DMS153 (cell line): ENCODE measurements at regions not wholly inside any gene's neighbourhood (a gene's known extent, or its start where the extent isn't known, plus 50 kb on each side); places are given as distances from the start of the nearest gene placed in this dataset.

ENCODE experiments used
- DNase-seq: peaks from one replicate; lab custom pipeline; 2025; lab: John Stamatoyannopoulos, UW

DNA sequence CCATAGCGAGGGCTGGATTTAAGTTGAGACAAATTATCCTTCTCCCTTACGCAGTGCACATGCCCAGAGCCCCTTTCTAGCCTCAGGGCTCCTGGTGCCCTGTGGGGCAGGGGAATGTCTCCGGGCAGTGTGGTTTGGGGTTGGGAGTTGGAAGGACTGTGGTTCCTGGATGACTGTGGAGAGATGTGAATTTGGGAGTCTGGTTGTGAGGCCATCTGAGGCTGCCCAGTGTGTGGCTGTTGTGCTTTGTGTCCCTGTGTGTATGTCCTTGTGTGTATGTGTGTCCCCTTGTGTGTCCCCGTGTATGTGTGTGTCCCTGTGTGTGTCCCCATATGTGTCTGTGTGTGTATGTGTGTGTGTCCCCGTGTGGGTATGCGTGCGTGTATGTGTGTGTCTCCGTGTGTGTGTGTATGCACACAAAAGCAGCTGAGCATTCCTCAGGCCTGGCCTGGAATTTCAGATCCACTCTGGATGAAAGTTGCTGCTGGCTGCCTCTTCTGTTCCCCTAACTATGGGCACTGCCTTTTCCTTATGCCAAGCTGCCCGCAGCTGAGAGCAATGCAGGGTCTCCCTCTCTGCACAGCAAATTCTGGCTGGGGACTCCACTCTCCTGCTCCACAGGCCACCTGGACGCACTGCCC, 65.4 kb downstream of the UBIAD1 start:
- DNase-seq: no peak

DNA sequence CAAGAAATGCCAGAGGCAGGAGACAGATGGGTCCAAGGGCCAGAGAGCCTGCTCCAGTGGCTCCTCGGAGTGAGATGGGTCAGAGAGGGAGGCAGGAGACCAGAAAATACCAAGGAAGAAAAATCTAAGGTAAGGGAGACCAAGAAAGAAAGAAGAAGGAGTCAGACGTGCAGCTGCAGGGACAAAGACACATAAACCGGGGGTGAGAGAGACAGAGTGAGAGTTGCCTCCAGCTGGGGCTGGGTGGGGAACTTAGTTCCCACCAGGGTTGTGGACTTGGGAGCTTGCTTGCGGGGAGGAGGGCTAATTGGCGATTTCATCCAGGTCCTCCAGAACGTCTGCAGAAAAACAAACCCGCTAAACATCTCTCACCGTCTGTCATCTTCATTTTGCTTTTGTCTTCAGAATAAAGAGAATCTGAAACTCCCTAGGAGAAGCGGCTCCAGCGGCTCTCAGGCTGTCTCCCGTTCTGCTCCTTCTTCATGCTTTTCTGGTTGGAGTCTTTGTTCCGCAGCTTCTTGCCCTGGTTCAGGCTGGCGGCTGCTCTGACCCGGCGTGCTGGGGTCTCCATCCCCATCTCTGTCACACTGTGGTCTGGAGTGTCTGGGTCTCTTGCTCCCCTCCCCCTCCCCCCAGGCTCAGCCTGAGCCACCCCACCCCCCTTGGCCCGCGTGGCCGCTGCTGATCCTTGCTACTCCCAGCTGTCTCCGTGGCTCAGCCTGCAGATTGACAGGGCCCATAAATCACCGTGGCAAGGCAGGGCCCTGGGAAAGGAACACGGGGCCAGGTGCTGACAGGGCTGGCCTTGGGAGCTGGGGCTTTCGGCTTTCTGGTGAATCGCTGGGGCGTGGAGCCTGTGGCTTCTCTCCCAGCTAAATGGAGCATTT, 66.6 kb downstream of the UBIAD1 start:
- peak; percentile 72 for DNase-seq

DNA sequence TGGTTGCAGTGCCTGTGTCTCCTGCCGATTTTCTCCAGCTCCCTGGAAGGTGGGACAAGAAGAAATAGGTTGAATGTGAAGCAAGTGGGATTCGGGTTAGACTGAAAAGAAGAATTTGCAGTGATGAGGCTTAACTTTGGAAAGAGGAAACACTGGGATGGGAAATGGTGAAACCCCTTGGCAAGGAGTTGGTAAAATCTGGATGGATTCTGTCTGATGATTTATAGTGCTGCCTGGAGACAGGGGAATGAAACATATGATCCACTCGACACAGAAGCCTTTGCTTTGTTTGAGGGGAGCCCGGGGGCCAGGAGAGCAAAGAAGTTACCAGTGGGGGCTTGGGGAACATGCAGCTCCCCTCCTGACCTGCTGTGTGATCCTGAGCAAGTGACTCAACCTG, 67.2 kb downstream of the UBIAD1 start:
- no peak for DNase-seq

DNA sequence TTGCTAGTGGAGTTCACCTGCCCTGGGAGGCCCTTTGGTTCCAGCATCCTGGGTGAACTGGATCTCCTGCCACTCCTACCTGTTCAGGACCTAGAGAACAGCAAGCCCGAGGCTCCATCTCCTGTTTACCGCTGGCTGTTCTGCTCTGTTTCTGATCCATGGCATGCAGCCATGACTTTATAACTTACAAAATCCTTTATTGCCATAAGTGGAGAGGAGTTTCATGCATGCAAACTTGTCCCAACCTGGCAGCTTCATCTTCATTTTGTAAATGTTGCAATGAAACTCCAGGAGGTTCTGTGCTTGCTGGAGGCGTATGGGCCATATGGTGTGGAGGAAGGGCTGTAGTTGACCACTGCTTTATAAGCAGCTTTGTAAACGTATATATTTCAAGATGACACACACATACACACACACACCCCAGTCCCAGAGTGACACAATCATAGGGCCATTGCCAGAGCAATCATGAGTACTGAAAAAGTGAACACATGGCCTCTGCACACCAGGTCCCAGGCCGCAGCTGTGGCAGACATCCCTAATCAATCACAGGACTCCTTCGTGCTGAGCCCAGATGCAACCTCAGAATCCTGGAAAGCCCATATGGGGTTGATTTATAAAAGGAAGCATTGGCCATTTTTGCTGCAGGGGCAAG, 69.0 kb downstream of the UBIAD1 start:
- no peak for DNase-seq

DNA sequence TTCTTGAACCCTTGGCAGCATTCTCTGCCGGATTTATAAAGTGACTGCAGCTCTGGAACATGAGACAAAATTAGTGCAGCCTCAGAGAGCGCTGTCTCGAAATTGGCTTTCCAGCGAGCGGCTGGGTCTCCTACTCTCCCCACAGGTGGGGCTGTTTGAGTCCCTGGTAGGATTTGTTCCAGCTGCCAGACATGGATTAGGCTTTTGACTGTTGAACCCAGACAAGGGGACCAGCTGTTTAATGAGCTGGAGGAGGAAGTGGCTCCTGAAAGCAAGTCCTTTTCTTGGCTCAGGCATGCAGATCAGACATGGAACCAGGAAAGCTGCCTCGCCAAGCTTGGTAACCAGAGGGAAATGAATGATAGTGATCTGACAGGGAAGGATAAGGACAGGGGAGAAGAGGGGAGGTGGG, 69.6 kb downstream of the UBIAD1 start:
- peak; percentile 42 for DNase-seq

DNA sequence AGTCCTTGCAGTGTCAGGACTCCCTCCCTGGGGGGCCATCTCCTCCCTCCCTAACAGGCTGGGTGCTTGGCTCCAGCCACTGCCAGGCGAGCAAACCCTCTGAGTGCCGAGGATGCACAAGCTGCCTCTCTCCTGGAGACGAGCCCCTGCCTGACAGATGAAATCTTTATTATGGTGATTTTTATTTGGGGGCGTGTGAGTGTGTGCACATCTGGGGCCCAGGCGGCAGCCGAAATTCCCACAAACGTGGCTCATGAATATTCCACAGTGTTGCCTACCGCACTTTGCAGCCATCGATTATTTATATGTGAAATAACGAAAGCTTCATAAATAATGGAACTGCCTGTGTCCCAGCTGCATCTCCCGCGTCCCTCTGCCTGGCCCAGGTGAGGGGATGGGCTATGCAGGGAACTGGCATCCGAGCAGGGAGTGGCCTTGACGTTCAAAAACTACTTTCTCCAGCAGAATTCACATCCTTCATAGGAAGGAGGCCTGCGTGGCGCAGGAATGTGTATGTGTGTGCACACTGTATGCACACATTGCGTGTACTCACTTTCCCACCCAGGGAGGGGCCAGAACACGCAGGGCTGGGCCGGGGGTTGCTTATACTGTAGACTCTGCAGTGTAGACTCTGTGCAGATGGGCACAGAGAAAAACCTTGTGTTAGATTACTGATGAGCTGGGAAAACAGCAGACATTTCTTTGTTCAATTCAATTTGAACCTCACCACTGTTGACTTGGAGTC, 73.1 kb downstream of the UBIAD1 start:
- DNase-seq: no peak

DNA sequence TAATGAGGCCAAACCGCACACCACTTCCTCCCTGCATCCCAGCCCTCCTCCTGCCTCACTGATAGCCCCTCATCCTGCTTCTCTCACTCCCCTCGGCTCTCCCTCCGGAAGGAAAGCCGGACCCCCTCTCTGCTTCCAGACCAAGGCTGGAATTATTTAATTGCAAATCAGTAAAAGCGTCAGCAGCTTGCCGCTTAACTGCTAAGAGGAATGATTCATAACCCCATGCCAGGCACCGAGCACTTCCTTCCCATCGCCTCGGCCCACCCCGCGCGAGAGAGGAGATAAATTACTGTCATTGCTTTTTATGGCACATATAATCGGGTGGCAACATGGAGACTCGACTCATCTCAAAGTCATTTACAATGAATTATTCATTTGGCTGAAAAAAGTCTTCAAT, 77.3 kb downstream of the UBIAD1 start:
- DNase-seq: no peak

DNA sequence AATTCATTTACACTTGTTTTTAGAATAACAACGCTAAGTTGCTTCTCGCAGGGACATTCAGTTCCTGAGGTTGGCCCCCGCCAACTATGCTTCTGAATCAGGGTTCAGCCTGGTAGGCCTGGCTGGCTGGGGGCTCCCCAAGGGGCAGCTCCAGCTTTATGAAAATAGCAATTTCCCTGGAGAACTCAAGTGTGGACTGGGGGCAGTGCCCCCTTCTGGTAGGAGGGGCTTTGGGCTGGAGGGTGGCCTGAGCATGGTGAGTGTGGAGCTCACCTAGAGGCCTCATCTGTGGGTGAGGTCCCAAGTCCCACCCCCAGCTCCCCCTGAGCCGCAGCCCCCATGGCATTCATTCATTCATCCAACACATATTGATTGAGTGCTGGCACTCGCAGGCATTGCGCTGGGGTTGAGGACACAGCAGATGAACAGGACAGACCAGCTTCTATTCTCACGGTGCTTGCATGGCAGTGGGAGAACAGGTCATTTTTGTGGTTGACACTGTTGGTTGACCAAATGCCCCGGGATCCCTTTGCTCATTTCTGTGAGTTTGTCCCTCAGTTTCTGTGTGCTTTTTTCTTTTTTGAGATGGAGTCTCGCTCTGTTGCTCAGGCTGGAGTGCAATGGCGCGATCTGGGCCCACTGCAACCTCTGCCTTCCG, 79.2 kb downstream of the UBIAD1 start:
- no peak for DNase-seq

DNA sequence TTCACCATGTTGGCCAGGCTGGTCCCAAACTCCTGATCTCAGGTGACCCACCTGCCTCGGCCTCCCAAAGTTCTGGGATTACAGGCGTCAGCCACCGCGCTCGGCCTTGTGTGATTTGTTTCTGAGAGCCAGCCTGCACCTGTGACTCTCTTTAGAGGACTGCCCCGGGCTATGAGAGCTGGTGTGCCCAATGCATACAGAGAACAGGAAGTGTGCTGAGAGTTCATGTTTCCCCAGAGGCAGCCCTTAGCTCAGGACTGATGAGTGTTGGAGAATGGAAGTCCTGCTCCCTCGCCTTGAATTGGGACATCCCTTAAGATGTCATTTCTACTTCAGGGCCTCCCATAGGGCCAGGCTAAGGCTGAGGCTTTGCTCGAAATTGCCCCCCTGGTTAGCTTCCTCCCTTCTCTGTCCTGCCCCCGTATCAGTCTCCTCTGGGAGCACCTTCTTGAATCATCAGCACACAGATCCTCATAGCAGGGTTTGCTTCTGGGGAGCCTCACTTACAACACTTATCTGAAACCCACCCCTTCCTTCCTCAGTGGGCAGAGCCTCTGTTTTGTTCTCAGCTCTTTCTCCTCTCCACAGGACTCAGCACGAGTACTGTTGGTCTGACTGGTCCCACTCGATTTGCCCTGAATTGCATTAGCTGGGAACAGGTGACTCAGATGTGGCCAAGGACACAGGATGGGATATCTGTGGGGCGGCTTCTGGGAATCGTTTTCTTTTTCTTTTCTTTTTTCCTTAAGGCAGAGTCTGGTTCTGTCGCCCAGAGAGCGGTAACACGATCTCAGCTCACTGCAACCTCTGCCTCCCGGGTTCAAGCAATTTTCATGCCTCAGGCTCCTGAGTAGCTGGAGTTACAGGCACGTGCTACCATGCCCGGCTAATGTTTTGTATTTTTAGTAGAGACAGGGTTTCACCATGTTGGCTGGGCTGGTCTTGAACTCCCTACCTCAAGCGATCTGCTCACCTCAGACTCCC, 80.1 kb downstream of the UBIAD1 start:
- no peak for DNase-seq

DNA sequence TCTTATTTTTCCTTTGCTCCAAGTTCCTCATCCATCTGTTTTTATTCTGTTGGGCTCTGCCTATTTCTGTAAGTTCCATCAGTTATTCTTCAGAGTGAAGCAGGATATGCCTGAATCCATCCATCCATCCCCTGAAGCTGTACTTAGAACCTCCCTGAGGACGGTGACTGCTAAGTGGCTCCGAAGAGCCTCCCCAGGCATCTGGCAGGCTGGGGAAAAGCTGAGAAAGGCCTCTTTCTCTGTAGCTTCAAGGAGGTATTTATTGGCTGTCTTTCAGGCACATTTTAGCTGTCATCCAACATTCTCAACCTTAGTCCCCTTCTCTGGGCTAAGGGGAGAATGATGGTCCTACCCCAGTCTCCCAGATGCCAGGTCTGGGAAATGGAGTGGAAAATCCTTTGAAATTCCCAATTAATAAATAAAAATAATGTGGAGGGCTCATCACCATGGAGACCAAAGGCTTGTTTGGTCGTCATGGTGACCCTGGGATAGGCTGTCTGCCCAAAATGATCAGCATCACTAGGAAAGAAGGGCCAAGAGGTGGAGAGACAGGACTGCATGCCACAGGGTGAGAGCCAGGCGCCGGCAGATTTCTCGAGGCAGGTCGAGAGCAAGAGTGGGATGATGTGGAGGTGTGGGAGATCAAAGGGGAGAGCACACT, 82.0 kb downstream of the UBIAD1 start:
- DNase-seq: no peak

DNA sequence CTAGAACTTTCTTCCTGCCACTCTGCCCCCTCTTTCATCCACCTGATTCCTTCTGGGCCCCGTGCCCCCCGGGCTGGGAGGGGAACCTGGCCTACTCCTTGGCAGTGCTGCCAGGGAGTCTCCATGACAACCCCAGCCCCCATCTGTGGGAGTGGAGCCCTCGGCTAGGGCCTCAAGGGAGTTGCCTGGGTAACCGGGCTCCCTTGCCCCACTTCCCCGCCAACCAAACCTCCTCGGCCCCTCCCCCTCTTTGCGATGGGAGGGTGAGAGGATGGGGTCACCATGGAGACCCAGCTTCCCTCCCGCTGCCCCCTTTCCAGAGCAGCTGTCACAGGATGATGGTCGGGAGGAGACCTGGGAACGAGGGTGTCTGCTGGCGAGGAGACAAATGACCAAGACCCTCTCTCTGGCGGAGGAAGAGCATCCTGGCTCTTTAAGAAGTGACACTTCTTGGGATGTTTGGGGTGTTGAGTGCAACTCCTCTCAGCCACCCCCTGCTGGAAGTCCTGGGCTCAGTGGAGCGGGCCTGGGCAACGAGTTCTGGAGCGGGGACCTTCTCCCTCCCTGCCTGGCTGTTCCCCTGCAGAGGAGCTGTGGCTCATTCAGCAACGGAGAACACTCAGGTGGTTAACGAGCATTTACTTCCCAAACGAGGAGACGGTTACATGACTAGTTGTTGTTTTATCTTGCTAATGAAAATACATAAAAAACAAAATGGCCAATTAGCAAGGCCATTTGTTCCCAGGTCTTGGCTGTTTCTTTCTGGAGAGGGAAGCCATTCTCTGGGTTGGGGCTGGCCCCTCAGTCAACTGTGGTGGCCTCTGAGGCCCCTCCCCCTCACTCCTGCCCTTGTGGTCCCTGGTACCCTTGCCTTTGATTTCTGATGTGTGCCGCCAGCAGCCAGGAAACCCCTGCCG, 82.8 kb downstream of the UBIAD1 start:
- DNase-seq: no peak

DNA sequence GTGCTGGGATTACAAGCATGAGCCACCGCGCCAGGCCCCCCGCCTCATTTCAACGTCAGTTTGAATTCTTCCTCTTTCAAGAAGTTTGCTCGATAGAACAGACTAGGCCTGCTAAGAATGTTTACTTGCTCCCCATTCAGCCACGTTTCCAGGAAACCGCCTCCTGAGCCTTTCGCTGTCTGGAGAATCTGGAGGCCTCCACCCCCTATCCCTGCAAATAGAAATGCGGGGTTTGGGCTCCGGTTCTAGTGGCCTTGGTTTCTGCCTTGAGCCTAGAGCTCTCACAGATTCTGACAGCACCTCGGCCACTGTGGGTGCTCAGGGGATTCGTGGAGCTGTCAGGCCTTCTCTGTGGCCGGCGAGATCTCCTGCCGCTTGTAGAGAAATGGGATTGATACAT, 84.3 kb downstream of the UBIAD1 start:
- no peak for DNase-seq

DNA sequence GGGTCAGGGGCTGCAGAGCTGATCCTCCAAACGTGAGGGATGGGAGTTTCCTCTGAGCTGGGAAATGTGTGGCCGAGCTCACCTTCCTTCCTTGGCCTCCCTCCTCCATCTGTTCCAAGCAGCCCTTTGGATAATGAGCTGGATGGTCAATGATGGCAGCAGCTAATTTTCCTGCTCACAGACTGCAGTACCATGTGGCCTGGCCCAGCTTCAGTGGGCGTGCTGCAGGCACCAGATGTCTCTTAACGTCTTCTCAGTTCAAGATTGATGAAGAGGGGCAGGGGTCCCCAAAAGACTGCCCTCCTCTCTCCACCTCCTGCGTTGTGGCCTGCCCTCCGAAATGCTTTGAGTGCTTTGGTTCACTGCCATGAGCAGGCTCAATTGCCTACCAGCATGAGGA, 86.0 kb downstream of the UBIAD1 start:
- DNase-seq: no peak

DNA sequence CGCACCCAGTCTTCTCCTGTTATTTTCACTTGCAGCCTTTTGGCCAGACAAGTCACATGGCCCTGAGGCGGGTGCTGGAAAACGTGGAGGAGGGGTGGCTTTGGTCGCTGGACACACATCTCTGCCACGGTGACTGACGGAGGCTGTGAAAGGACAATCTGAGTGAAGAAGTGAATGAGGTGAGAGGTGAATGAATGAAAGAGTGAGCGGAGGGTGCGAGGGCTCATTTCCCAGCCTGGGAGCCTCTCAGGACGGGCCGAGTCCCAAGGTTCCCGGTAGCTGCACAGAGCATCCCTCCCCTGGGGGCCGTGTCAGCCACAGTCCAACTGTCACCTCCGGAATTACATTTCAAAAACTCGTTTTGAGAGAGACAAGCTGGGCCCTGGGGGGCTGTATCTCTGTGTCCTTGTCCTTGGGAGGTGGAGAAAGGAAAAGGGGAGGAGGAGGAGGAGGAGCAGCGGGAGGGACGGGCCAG, 89.6 kb downstream of the UBIAD1 start:
- no peak for DNase-seq

DNA sequence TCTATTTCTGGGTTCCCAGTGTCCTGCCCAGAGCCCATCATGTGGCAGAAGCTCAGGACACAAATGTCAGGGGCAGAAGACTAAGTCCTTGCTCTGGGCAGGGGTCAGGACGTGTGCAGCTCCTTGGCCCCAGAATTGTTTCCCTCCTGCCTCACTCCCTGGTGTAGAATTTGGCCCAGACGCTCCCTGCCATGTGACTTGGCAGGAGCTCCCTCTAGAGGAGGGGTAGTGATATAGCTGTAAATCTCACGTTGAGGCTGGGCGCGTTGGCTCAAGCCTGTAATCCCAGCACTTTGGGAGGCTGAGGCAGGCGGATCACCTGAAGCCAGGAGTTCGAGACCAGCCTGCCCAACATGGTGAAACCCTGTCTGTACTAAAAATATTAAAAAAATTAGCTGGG, 91.2 kb downstream of the UBIAD1 start:
- no peak for DNase-seq

DNA sequence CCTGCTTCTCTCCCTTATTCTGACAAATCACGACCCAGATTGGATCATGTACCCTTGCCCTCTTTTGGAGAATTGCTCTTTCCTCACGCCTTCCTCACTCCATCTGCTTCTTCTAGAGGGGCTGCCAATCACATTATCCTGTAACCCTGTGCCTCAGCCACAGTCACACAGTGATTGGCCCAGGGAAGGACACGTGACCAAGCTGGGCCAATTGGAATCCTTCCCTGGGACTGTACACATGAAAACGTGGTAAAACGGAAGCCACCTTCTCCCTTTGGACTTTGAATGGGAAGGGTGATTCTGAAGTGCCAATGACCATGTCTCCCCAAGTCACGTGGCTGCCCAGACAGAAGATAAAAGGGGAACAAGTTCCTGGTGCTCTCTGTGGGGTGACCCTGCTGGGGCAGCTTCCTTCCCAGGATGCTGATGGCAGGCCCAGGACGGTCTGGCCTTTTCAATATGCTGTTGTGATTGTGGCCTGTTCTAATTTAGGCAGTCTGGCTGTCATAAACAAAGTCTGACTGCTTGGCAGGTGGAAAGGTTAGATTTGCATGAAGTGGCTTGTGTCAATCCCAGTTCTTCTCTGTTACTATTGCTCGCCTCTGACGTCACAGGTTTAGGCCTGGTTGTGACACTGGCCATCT, 92.9 kb downstream of the UBIAD1 start:
- no peak for DNase-seq

DNA sequence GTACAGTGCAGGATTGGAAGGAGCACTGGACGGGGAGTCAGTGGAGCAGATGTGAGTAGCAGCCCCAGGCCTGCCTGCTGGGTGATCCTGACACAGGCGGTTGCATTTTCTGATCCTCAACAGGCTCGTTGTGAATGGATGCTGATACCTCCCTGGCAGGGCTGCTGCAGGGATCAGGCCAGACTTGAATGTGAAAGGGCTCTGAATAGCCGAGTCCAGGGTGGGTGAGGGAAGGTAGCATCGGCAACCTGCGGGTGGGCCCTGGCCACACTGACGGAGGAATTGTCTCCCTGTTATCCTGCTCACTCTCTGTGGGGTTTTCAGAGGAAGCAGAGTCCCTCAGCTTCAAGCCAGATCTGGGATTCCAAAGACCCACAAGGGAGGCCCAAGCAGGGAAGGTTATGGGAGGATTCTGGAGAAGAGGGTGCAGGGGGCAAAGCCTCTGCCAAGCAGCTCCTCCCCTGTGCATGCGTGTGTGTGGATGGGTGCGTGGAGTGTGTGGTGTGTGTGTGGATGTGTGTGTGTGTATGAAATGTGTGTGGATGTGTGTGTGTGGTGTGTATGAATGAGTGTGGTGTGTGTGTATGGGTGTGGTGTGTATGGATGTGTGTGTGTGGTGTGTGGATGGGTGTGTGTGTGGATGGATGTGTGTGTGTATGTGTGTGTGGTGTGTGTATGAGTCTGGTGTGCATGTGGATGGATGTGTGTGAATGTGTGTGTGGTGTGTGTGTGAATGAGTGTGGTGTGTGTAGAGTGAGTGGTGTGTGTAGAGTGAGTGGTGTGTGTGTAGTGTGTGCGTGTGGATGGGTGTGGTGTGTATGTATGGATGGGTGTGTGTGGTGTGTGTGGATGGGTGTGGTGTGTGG, 100.3 kb downstream of the UBIAD1 start:
- no peak for DNase-seq
